GM19328 (cell line): ENCODE measurements at regions not wholly inside any gene's neighbourhood (a gene's known extent, or its start where the extent isn't known, plus 50 kb on each side); places are given as distances from the start of the nearest gene placed in this dataset.
A peak's percentile ranks its signal among the peaks of the same experiment; 100 is the strongest.

Experiments
- ATAC-seq: cut with Tn5 transposase; IDR thresholded peaks from one replicate; pipeline ENCODE4 v1.9.1; 2021; ENCODE audit warnings: mild to moderate bottlenecking, moderate library complexity; ENCODE audit not compliant: unreplicated experiment

GRCh38 chr3:20353286-20353685 is 167.3 kb upstream of the SGO1 start:
- no peak for ATAC-seq

GRCh38 chr3:20352546-20353179 is 166.7 kb upstream of the SGO1 start:
- no peak for ATAC-seq

- no peak for ATAC-seq
These were observed 164.4 kb upstream of the SGO1 start for GRCh38 chr3:20350449-20350848.

- ATAC-seq = no peak
These were observed 160.9 kb upstream of the SGO1 start for GRCh38 chr3:20346916-20347315.

- ATAC-seq = no peak
These were observed 160.4 kb upstream of the SGO1 start for GRCh38 chr3:20346369-20346768.

GRCh38 chr3:20344400-20344959 is 158.5 kb upstream of the SGO1 start:
- ATAC-seq = no peak

GRCh38 chr3:20343790-20344189 is 157.8 kb upstream of the SGO1 start:
- no peak for ATAC-seq

- ATAC-seq = peak; percentile 87
These were observed 154.4 kb upstream of the SGO1 start for GRCh38 chr3:20340324-20340928.

GRCh38 chr3:20336572-20336971 is 150.6 kb upstream of the SGO1 start:
- ATAC-seq = no peak

GRCh38 chr3:20334842-20335241 is 148.8 kb upstream of the SGO1 start:
- ATAC-seq = no peak

- ATAC-seq = no peak
These were observed 141.9 kb upstream of the SGO1 start for GRCh38 chr3:20327889-20328288.

- ATAC-seq = no peak
These were observed 140.5 kb upstream of the SGO1 start for GRCh38 chr3:20326541-20326940.

- no peak for ATAC-seq
These were observed 139.6 kb upstream of the SGO1 start for GRCh38 chr3:20325563-20325962.

GRCh38 chr3:20324664-20325478 is 138.9 kb upstream of the SGO1 start:
- peak; percentile 94 for ATAC-seq

GRCh38 chr3:20323307-20323927 is 137.4 kb upstream of the SGO1 start:
- no peak for ATAC-seq

GRCh38 chr3:20322085-20322484 is 136.1 kb upstream of the SGO1 start:
- no peak for ATAC-seq

GRCh38 chr3:20321391-20322047 is 135.5 kb upstream of the SGO1 start:
- no peak for ATAC-seq

GRCh38 chr3:20320489-20320888 is 134.5 kb upstream of the SGO1 start:
- no peak for ATAC-seq

- ATAC-seq = no peak
These were observed 133.5 kb upstream of the SGO1 start for GRCh38 chr3:20319551-20319950.

GRCh38 chr3:20317616-20318015 is 131.6 kb upstream of the SGO1 start:
- ATAC-seq = no peak

- ATAC-seq = no peak
These were observed 130.2 kb upstream of the SGO1 start for GRCh38 chr3:20316238-20316637.
